Body of pancreas (tissue), 4 donors: ENCODE measurements at regions not wholly inside any gene's neighbourhood (a gene's known extent, or its start where the extent isn't known, plus 50 kb on each side); places are given as distances from the start of the nearest gene placed in this dataset.

Source experiments
- ATAC-seq: fragments of 150-250 bp; one replicate; pipeline ENCODE4 v1.9.1; 2016
- DNase-seq, 4 donors: peaks; one replicate each; pipeline ENCODE4 v3.0.0-alpha.2; 2019
- H3K27ac ChIP-seq, 4 donors: fragments of 200-600 bp; sonication (generic); 1 replicate in 3 of 4; 2 replicates in 1 of 4; pipeline versions ENCODE4 v1.5.1 to v1.6.1; 2016 to 2019; ENCODE audit warnings: mild to moderate bottlenecking in 1 of 4, mixed read lengths in 1 of 4, moderate library complexity in 1 of 4
- H3K27me3 ChIP-seq, 2 donors: fragments of 200-600 bp; sonication (generic); one replicate each; pipeline ENCODE4 v1.6.0; 2016; ENCODE audit warnings: mild to moderate bottlenecking in 1 of 2
- H3K36me3 ChIP-seq, 2 donors: fragments of 200-600 bp; sonication (generic); replicated peaks in 1 of 2; 2 replicates each; pipeline ENCODE4 v1.5.1; 2016; ENCODE audit warnings: low read depth in 2 of 2; ENCODE audit not compliant: insufficient read depth in 1 of 2
- H3K4me1 ChIP-seq: fragments of 200-600 bp; sonication (generic); one replicate; pipeline ENCODE4 v1.6.0; 2016
- H3K4me3 ChIP-seq, 2 donors: fragments of 200-600 bp; sonication (generic); 1 replicate in 1 of 2; 2 replicates in 1 of 2; pipeline ENCODE4 v1.5.1; 2016 to 2019
- H3K9me3 ChIP-seq, 3 donors: fragments of 200-600 bp; sonication (generic); 1 replicate in 2 of 3; 2 replicates in 1 of 3; pipeline ENCODE4 v1.5.1; 2016
- CTCF ChIP-seq, 7 experiments: fragments of 450-650 bp in 4 of 7; fragments of 200-600 bp in 3 of 7; sonication (generic) in 3 of 7; IDR thresholded peaks; one replicate each; pipeline ENCODE4 v1.5.1; 2016 to 2019; ENCODE audit warnings: antibody characterized with exemption in 7 of 7
- POLR2A ChIP-seq, 3 donors: fragments of 450-650 bp; IDR thresholded peaks; one replicate each; pipeline ENCODE4 v1.6.1; 2016; ENCODE audit warnings: antibody characterized with exemption in 3 of 3, mild to moderate bottlenecking in 2 of 3
- WGBS, 2 donors: methylation state at CpG; one replicate each; pipeline ENCODE4 v1.1.5; 2017; 5-methylcytosine and 5-hydroxymethylcytosine counted together
- intact Hi-C: fragments of 100-400 bp; cut with DNase I; formaldehyde crosslinking; loops from one replicate; pipeline ENCODE4 v1.15.1; 2023

GRCh38 chr9:20031836-20032235 lies 243.0 kb upstream of the SLC24A2 start:
- no peak for ATAC-seq
- TF ChIP-seq POLR2A (IDR thresholded peaks at IDR 0.05) (no peak), CTCF (IDR thresholded peaks at IDR 0.05) (no peak)
- WGBS, 2 donors: 66 to 77% methylated on average over 6 of the region's 6 CpGs
- Histone ChIP-seq H3K4me3 (no peak overlapping the region), H3K9me3 (no peaks in the 10 kb centered on the region), H3K36me3 (no peaks in the 10 kb centered on the region), H3K4me1 (no peaks in the 10 kb centered on the region), H3K27ac (no peak overlapping the region), H3K27me3 (no peaks in the 10 kb centered on the region)
- DNase-seq: no peak
- intact Hi-C loops: no loop called here

- Histone ChIP-seq H3K27ac (no peak overlapping the region), H3K36me3 (no peaks in the 10 kb centered on the region), H3K9me3 (no peaks in the 10 kb centered on the region), H3K27me3 (no peaks in the 10 kb centered on the region), H3K4me1 (no peaks in the 10 kb centered on the region), H3K4me3 (no peak overlapping the region)
- no peak for TF ChIP-seq CTCF (IDR thresholded peaks at IDR 0.05)
- no peak for TF ChIP-seq POLR2A (IDR thresholded peaks at IDR 0.05)
- 75 to 92% methylated on average over 2 of the region's 2 CpGs for WGBS, 2 donors
- ATAC-seq (no peak), DNase-seq (no peak)
- intact Hi-C loops: no loop called here
These were observed 241.8 kb upstream of the SLC24A2 start for GRCh38 chr9:20030671-20031070.

- H3K9me3 ChIP-seq: no peaks in the 10 kb centered on the region
- no peak overlapping the region for H3K4me3 ChIP-seq
- TF ChIP-seq CTCF (IDR thresholded peaks at IDR 0.05) (no peak), POLR2A (IDR thresholded peaks at IDR 0.05) (no peak)
- no peaks in the 10 kb centered on the region for H3K4me1 ChIP-seq
- WGBS, 2 donors: 89 to 98% methylated on average over 4 of the region's 4 CpGs
- no peak for ATAC-seq
- no peaks in the 10 kb centered on the region for H3K36me3 ChIP-seq
- H3K27ac ChIP-seq: no peak overlapping the region
- no peaks in the 10 kb centered on the region for H3K27me3 ChIP-seq
- DNase-seq: no peak
- intact Hi-C loops: no loop called here
These were observed 241.4 kb upstream of the SLC24A2 start for GRCh38 chr9:20030221-20030620.

- Histone ChIP-seq H3K4me1 (peaks cover 12% of the 10 kb centered on the region), H3K27ac (no peak overlapping the region), H3K9me3 (no peaks in the 10 kb centered on the region), H3K4me3 (no peak overlapping the region), H3K27me3 (no peaks in the 10 kb centered on the region), H3K36me3 (no peaks in the 10 kb centered on the region)
- ATAC-seq (no peak), DNase-seq (no peak)
- TF ChIP-seq CTCF (IDR thresholded peaks at IDR 0.05) (no peak), POLR2A (IDR thresholded peaks at IDR 0.05) (no peak)
- WGBS, 2 donors: 47 to 65% methylated on average over 5 of the region's 5 CpGs
- intact Hi-C loops: no loop called here
These were observed 240.0 kb upstream of the SLC24A2 start for GRCh38 chr9:20028849-20029231.

GRCh38 chr9:20028192-20028848 lies 239.5 kb upstream of the SLC24A2 start:
- H3K27ac ChIP-seq: no peak overlapping the region
- H3K4me1 ChIP-seq: peaks cover 17% of the 10 kb centered on the region
- H3K27me3 ChIP-seq: no peaks in the 10 kb centered on the region
- intact Hi-C loops: no loop called here
- WGBS, 2 donors: 37 to 41% methylated on average over 6 of the region's 6 CpGs
- DNase-seq: no peak
- no peak overlapping the region for H3K4me3 ChIP-seq
- no peaks in the 10 kb centered on the region for H3K36me3 ChIP-seq
- H3K9me3 ChIP-seq: no peaks in the 10 kb centered on the region
- no peak for TF ChIP-seq CTCF (IDR thresholded peaks at IDR 0.05)
- TF ChIP-seq POLR2A (IDR thresholded peaks at IDR 0.05): no peak
- ATAC-seq: no peak
